K562 (cell line): ENCODE measurements at regions not wholly inside any gene's neighbourhood (a gene's known extent, or its start where the extent isn't known, plus 50 kb on each side); places are given as distances from the start of the nearest gene placed in this dataset.
A peak's percentile ranks its signal among the peaks of the same experiment; 100 is the strongest.

Experiments
- CBFA2T2 ChIP-seq: fragments of 450-650 bp; conservative IDR thresholded peaks from 2 replicates; pipeline ENCODE4 v1.6.1; 2017; ENCODE audit warnings: mild to moderate bottlenecking
- DPF2 ChIP-seq: fragments of 450-650 bp; IDR thresholded peaks from 2 replicates; pipeline ENCODE4 v1.6.1; 2016
- GABPB1 ChIP-seq: sonication (generic); formaldehyde crosslinking; IDR thresholded peaks from 2 replicates; pipeline ENCODE4 v1.8.0; 2022; ENCODE audit warnings: mild to moderate bottlenecking, missing genetic modification reagents
- MTA2 ChIP-seq: fragments of 450-650 bp; IDR thresholded peaks from 2 replicates; pipeline ENCODE4 v1.6.1; 2016; ENCODE audit warnings: low read depth
- SOX6 ChIP-seq: fragments of 450-650 bp; IDR thresholded peaks from 2 replicates; pipeline ENCODE4 v1.6.1; 2014; ENCODE audit warnings: mild to moderate bottlenecking
- TGIF2 ChIP-seq: sonication (generic); formaldehyde crosslinking; IDR thresholded peaks from 2 replicates; pipeline ENCODE4 v1.8.1; 2022; ENCODE audit warnings: mild to moderate bottlenecking, missing genetic modification reagents, moderate library complexity
- TSC22D4 ChIP-seq: fragments of 450-650 bp; IDR thresholded peaks from 2 replicates; pipeline ENCODE4 v1.6.1; 2016; ENCODE audit warnings: missing genetic modification characterization, missing biosample characterization, control low read depth
- TF ChIP-seq, protein P1 (sequence below), 3 experiments: fragments of 200-800 bp in 1 of 3; sonication (Bioruptor generic) in 1 of 3; sonication (generic) in 1 of 3; formaldehyde crosslinking in 1 of 3; IDR thresholded peaks; 2 replicates each; pipeline versions ENCODE4 v1.6.1 to v1.8.0; 2016 to 2022; ENCODE audit warnings: mild to moderate bottlenecking in 2 of 3, missing compliant biosample characterization in 2 of 3, missing genetic modification characterization in 2 of 3, missing genetic modification reagents in 1 of 3
- TF ChIP-seq, protein P2 (sequence below), 2 experiments: fragments of 450-650 bp; conservative IDR thresholded peaks; 2 replicates each; pipeline ENCODE4 v1.6.1; 2017; ENCODE audit warnings: mild to moderate bottlenecking in 2 of 2, moderate library complexity in 2 of 2

DNA sequence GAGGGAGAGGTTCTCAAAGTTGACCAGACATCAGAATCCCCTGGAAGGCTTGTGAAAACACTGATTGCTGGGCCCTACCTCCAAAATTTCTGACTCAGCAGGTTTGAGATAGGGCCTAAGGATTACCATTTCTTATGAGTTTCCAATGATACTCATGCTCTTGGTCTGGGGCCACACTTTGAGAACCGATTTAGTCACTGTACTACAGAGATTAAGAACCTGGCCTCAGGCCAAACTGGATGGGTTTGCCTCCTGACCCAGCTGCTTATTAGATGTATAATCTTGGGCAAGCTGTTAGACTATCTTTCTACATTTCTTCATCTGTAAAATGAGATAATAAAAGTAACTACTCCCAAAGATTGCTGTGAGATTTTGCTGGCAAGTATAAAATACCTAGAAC lies 77.1 kb upstream of the SCIN start (continued):
- TF ChIP-seq, protein P1, sequence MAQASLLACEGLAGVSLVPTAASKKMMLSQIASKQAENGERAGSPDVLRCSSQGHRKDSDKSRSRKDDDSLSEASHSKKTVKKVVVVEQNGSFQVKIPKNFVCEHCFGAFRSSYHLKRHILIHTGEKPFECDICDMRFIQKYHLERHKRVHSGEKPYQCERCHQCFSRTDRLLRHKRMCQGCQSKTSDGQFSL (CRISPR knock-in tag; IDR thresholded peaks at IDR 0.05) = no peak
- TF ChIP-seq, protein P1 (tag; IDR thresholded peaks at IDR 0.05) = no peak
- TF ChIP-seq TSC22D4 (tag) (no peak), GABPB1 (CRISPR knock-in tag) (no peak), DPF2 (0 out of 2 replicates have a peak, but pooled peaks have one; percentile 50), SOX6 (peak; percentile 52; the same call in 1 of the 2 replicates), CBFA2T2 (peak; percentile 82), MTA2 (peak; percentile 49; the same call in 1 of the 2 replicates), TGIF2 (CRISPR knock-in tag) (no peak)
- TF ChIP-seq, protein P2, sequence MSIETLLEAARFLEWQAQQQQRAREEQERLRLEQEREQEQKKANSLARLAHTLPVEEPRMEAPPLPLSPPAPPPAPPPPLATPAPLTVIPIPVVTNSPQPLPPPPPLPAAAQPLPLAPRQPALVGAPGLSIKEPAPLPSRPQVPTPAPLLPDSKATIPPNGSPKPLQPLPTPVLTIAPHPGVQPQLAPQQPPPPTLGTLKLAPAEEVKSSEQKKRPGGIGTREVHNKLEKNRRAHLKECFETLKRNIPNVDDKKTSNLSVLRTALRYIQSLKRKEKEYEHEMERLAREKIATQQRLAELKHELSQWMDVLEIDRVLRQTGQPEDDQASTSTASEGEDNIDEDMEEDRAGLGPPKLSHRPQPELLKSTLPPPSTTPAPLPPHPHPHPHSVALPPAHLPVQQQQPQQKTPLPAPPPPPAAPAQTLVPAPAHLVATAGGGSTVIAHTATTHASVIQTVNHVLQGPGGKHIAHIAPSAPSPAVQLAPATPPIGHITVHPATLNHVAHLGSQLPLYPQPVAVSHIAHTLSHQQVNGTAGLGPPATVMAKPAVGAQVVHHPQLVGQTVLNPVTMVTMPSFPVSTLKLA (conservative IDR thresholded peaks at IDR 0.05) = 0 out of 4 replicates have a peak, but pooled peaks of 1 of the 2 experiments have one; percentile 18
